ENCODE measurements at regions not wholly inside any gene's neighbourhood (a gene's known extent, or its start where the extent isn't known, plus 50 kb on each side); places are given as distances from the start of the nearest gene placed in this dataset.

- Histone ChIP-seq H3K27me3 (ENCODE audit: insufficient read depth, low read depth, low read length) (no peaks in the 10 kb centered on the region), H4K20me1 (ENCODE audit: insufficient read depth) (no peaks in the 10 kb centered on the region), H3K4me2 (ENCODE audit: low read length) (no peak overlapping the region)
Measured at GRCh38 chr12:24714237-24714636, 234.7 kb downstream of the BCAT1 start.

DNA sequence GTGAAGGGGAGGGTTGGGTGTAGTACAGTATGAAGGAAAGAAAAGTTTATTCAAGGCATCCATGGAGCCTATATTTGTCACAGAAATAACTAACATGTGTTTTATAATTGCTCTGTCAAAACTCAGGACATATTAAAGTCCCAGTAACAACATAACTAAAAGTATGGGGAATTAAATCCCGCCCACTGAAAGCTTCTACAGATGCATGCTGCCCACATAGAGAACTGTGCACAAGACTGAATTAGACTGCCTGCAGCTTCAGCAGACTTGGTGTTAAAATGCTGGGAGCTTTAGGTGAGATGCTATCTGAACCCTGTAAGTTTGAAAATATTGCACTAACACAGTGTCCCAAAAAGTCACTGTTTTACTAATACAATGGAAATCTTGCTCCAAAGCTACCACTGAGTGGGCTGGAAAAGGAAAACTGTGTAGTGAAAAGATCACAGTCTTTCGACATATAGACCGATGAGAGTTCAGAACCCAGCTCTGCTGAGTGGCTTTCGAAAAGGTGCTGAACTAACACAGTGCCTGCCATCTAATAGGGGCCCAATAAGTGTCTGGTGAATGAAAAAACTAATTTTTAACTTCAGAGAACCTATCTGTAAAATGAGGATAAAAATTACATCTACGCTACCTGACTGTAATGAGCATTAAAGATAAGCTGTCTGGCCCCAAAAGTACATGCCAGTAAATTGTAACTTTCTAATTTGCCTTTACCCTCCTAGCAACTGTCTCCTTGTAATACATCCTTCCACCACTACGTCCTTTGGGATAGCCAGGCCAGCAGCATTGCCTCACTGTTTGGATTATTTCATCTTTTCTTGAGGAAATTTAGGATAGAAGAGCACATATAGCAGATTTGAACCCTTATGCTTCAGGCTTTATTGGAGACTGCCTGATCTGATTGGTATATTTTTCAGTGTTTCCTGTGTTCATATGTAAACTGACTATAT is 237.6 kb downstream of the BCAT1 start:
- H3K4me2 ChIP-seq (ENCODE audit: low read length) = no peak overlapping the region
- H3K27ac ChIP-seq (ENCODE audit: low read length) = no peak overlapping the region
- H3K9me3 ChIP-seq (ENCODE audit: low read length) = no peaks in the 10 kb centered on the region
- H2AFZ ChIP-seq (ENCODE audit: low read depth, low read length) = no peak overlapping the region
- no peaks in the 10 kb centered on the region for H3K79me2 ChIP-seq (replicated peaks; ENCODE audit: insufficient read depth, low read length)
- H3K36me3 ChIP-seq (ENCODE audit: insufficient read depth, low read length) = no peaks in the 10 kb centered on the region
- no peak overlapping the region for H3K4me3 ChIP-seq (ENCODE audit: low read length)
- H3F3A ChIP-seq (ENCODE audit: insufficient read depth, low read length, poor library complexity, severe bottlenecking) = no peaks in the 10 kb centered on the region
- no peak overlapping the region for H3K9ac ChIP-seq (ENCODE audit: low read length)
- TF ChIP-seq EZH2 (IDR thresholded peaks at IDR 0.05; ENCODE audit: borderline replicate concordance, insufficient read depth, low read length, poor library complexity, severe bottlenecking) = no peak
- TF ChIP-seq, protein P1, sequence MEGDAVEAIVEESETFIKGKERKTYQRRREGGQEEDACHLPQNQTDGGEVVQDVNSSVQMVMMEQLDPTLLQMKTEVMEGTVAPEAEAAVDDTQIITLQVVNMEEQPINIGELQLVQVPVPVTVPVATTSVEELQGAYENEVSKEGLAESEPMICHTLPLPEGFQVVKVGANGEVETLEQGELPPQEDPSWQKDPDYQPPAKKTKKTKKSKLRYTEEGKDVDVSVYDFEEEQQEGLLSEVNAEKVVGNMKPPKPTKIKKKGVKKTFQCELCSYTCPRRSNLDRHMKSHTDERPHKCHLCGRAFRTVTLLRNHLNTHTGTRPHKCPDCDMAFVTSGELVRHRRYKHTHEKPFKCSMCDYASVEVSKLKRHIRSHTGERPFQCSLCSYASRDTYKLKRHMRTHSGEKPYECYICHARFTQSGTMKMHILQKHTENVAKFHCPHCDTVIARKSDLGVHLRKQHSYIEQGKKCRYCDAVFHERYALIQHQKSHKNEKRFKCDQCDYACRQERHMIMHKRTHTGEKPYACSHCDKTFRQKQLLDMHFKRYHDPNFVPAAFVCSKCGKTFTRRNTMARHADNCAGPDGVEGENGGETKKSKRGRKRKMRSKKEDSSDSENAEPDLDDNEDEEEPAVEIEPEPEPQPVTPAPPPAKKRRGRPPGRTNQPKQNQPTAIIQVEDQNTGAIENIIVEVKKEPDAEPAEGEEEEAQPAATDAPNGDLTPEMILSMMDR (IDR thresholded peaks at IDR 0.05; ENCODE audit: poor library complexity, severe bottlenecking) = no peak
- H4K20me1 ChIP-seq (ENCODE audit: insufficient read depth) = no peaks in the 10 kb centered on the region
- no peaks in the 10 kb centered on the region for H3K9me2 ChIP-seq (ENCODE audit: insufficient read depth, low read length)
- H3K27me3 ChIP-seq (ENCODE audit: insufficient read depth, low read depth, low read length) = no peaks in the 10 kb centered on the region

More at GRCh38 chr12:24714237-24714636, 234.7 kb downstream of the BCAT1 start:
- Histone ChIP-seq H3K9me3 (ENCODE audit: low read length) (no peaks in the 10 kb centered on the region), H3K36me3 (ENCODE audit: insufficient read depth, low read length) (no peaks in the 10 kb centered on the region), H3K27ac (ENCODE audit: low read length) (no peak overlapping the region), H3F3A (ENCODE audit: insufficient read depth, low read length, poor library complexity, severe bottlenecking) (no peaks in the 10 kb centered on the region), H3K9ac (ENCODE audit: low read length) (no peak overlapping the region), H3K4me3 (ENCODE audit: low read length) (no peak overlapping the region), H3K79me2 (replicated peaks; ENCODE audit: insufficient read depth, low read length) (no peaks in the 10 kb centered on the region), H3K9me2 (ENCODE audit: insufficient read depth, low read length) (no peaks in the 10 kb centered on the region), H2AFZ (ENCODE audit: low read depth, low read length) (no peak overlapping the region)
- TF ChIP-seq TAF1 (IDR thresholded peaks at IDR 0.05; ENCODE audit: low read depth) = no peak
- TF ChIP-seq MXI1 (conservative IDR thresholded peaks at IDR 0.05; ENCODE audit: poor library complexity, severe bottlenecking) = no peak
- no peak for TF ChIP-seq RAD21 (conservative IDR thresholded peaks at IDR 0.05)
- TF ChIP-seq SMC3 (conservative IDR thresholded peaks at IDR 0.05; ENCODE audit: poor library complexity) = no peak
- TF ChIP-seq, protein P1 (IDR thresholded peaks at IDR 0.05; ENCODE audit: poor library complexity, severe bottlenecking) = no peak
- no peak for TF ChIP-seq EP300 (conservative IDR thresholded peaks at IDR 0.05; ENCODE audit: poor library complexity, severe bottlenecking)

DNA sequence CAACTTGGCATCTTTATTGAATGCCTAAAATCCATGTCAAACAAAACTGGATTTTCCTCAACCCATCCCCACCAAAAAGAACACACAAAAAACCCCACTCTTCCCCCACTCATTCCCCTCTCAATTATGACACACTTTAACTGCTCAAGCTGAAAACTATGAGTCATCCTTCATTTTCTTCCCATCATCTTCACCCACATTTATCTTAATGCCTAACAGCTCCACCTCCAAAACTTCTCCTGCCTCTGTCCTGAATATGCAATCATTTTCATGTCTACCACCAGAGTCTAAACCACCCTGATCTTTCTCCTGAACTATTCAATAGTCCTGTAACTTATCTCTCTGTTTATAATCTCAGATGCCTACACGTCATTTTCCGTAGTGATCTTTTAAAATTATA is 239.7 kb downstream of the BCAT1 start:
- no peak overlapping the region for H2AFZ ChIP-seq (ENCODE audit: low read depth, low read length)
- H3K79me2 ChIP-seq (replicated peaks; ENCODE audit: insufficient read depth, low read length) = no peaks in the 10 kb centered on the region
- no peak for TF ChIP-seq TAF1 (IDR thresholded peaks at IDR 0.05; ENCODE audit: low read depth)
- TF ChIP-seq, protein P2, sequence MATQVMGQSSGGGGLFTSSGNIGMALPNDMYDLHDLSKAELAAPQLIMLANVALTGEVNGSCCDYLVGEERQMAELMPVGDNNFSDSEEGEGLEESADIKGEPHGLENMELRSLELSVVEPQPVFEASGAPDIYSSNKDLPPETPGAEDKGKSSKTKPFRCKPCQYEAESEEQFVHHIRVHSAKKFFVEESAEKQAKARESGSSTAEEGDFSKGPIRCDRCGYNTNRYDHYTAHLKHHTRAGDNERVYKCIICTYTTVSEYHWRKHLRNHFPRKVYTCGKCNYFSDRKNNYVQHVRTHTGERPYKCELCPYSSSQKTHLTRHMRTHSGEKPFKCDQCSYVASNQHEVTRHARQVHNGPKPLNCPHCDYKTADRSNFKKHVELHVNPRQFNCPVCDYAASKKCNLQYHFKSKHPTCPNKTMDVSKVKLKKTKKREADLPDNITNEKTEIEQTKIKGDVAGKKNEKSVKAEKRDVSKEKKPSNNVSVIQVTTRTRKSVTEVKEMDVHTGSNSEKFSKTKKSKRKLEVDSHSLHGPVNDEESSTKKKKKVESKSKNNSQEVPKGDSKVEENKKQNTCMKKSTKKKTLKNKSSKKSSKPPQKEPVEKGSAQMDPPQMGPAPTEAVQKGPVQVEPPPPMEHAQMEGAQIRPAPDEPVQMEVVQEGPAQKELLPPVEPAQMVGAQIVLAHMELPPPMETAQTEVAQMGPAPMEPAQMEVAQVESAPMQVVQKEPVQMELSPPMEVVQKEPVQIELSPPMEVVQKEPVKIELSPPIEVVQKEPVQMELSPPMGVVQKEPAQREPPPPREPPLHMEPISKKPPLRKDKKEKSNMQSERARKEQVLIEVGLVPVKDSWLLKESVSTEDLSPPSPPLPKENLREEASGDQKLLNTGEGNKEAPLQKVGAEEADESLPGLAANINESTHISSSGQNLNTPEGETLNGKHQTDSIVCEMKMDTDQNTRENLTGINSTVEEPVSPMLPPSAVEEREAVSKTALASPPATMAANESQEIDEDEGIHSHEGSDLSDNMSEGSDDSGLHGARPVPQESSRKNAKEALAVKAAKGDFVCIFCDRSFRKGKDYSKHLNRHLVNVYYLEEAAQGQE (IDR thresholded peaks at IDR 0.05; ENCODE audit: borderline replicate concordance) = no peak
- no peak for TF ChIP-seq MXI1 (conservative IDR thresholded peaks at IDR 0.05; ENCODE audit: poor library complexity, severe bottlenecking)
- TF ChIP-seq EZH2 (IDR thresholded peaks at IDR 0.05; ENCODE audit: borderline replicate concordance, insufficient read depth, low read length, poor library complexity, severe bottlenecking) = no peak
- no peak for TF ChIP-seq EP300 (conservative IDR thresholded peaks at IDR 0.05; ENCODE audit: poor library complexity, severe bottlenecking)
- no peak for TF ChIP-seq POLR2AphosphoS5 (IDR thresholded peaks at IDR 0.05)
- no peak for TF ChIP-seq SMC3 (conservative IDR thresholded peaks at IDR 0.05; ENCODE audit: poor library complexity)
- no peaks in the 10 kb centered on the region for H3K9me3 ChIP-seq (ENCODE audit: low read length)
- no peaks in the 10 kb centered on the region for H4K20me1 ChIP-seq (ENCODE audit: insufficient read depth)
- H3K4me3 ChIP-seq (ENCODE audit: low read length) = no peak overlapping the region
- H3K27me3 ChIP-seq (ENCODE audit: insufficient read depth, low read depth, low read length) = no peaks in the 10 kb centered on the region
- no peaks in the 10 kb centered on the region for H3K36me3 ChIP-seq (ENCODE audit: insufficient read depth, low read length)
- no peak overlapping the region for H3K27ac ChIP-seq (ENCODE audit: low read length)
- no peak overlapping the region for H3K4me2 ChIP-seq (ENCODE audit: low read length)
- no peak overlapping the region for H3K9ac ChIP-seq (ENCODE audit: low read length)
- no peaks in the 10 kb centered on the region for H3K9me2 ChIP-seq (ENCODE audit: insufficient read depth, low read length)
- H3F3A ChIP-seq (ENCODE audit: insufficient read depth, low read length, poor library complexity, severe bottlenecking) = no peaks in the 10 kb centered on the region
